Suprapubic skin (tissue), 4 donors: ENCODE measurements at regions not wholly inside any gene's neighbourhood (a gene's known extent, or its start where the extent isn't known, plus 50 kb on each side); places are given as distances from the start of the nearest gene placed in this dataset.

Experiments used
- CTCF ChIP-seq, 2 donors: fragments of 200-600 bp in 1 of 2; fragments of 450-650 bp in 1 of 2; sonication (generic) in 1 of 2; IDR thresholded peaks; one replicate each; pipeline ENCODE4 v1.5.1; 2016 to 2019; ENCODE audit warnings: antibody characterized with exemption in 2 of 2, mild to moderate bottlenecking in 1 of 2, moderate library complexity in 1 of 2
- EP300 ChIP-seq: sonication (generic); formaldehyde crosslinking; IDR thresholded peaks from one replicate; pipeline ENCODE4 v1.6.1; 2017; ENCODE audit warnings: antibody characterized with exemption
- POLR2A ChIP-seq, 2 donors: fragments of 450-650 bp; IDR thresholded peaks; one replicate each; pipeline ENCODE4 v1.6.1; 2017; ENCODE audit warnings: antibody characterized with exemption in 2 of 2, mild to moderate bottlenecking in 2 of 2, moderate library complexity in 2 of 2
- POLR2AphosphoS5 ChIP-seq, 3 donors: sonication (generic); formaldehyde crosslinking; IDR thresholded peaks; one replicate each; pipeline ENCODE4 v1.6.1; 2017; ENCODE audit warnings: antibody characterized with exemption in 3 of 3

DNA sequence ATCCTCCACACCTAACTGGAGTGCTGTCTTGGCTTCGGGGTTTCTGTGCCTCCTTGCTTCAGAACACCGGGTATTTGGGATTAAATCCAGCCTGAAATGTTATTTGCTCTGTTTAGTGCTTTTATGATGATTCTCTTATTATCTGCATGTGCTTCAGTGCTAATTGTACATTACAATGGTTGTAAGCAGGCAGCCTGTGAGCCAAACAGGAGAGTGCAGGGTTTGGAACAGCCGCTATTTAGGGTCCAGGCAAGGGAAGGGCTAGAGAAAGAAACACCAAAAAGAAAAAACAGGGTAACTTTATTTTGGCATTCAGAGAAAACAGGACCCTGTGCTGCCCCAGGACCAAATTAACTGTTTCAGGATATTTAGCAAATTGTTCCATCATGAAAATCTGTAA lies 72.7 kb downstream of the RCN1 start:
- no peak for TF ChIP-seq CTCF (IDR thresholded peaks at IDR 0.05)
- no peak for TF ChIP-seq EP300
- no peak for TF ChIP-seq POLR2AphosphoS5 (IDR thresholded peaks at IDR 0.05)
- no peak for TF ChIP-seq POLR2A (IDR thresholded peaks at IDR 0.05)
